ENCODE measurements at regions not wholly inside any gene's neighbourhood (a gene's known extent, or its start where the extent isn't known, plus 50 kb on each side); places are given as distances from the start of the nearest gene placed in this dataset.
A peak's percentile ranks its signal among the peaks of the same experiment; 100 is the strongest.

DNA sequence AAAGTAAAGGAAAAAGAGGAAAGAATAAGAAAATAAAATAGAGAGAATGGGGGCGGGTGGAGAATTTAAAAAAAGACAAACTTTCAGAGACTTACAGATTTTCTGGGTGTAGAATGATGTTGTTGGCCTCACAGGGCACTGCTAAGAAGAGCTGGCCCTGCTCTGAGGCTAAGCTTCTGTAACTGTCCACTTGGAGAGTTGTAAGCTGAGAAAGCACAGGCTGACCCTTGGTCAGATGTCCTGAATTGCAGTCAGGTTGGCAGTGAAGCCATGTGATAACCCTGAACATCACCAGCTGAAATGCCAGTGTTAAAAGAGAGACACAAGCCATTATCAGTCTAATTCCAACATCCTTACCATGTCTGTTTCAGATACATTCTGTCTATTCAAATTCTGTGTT lies 272.1 kb upstream of the SORCS1 start:
- Histone ChIP-seq H3K36me3 (ENCODE audit: insufficient read depth, low read length) (no peaks in the 10 kb centered on the region), H2AFZ (ENCODE audit: low read length, unreplicated experiment) (peak overlapping the region; percentile 53), H3K27me3 (ENCODE audit: insufficient read depth, low read length) (no peaks in the 10 kb centered on the region), H3K4me3 (ENCODE audit: low read depth, low read length) (no peak overlapping the region), H3K4me1 (ENCODE audit: control insufficient read depth, insufficient read depth, low read length, unreplicated experiment) (no peaks in the 10 kb centered on the region), H3K27ac (ENCODE audit: low read depth, low read length) (no peak overlapping the region), H3K79me2 (ENCODE audit: control insufficient read depth, insufficient read depth, low read length, unreplicated experiment) (no peaks in the 10 kb centered on the region)

DNA sequence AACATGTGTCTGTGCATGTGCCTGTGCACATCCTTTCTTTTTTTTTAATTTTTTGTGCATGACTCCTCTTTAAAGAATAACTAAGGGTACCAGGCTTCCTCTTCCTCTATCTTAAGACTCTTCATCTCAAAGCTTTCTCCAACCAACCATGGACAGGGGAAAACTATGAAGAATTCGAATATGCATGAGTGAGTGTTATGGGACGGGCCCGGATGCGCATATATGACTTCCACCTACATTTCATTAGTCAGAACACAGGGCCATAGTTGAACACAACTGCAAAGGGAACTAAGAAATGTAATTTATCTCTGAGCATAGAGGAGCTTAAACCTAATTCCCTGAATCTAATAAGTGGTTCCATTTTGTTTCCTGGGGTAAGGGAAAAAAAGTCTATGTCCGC lies 270.3 kb upstream of the SORCS1 start:
- H2AFZ ChIP-seq (ENCODE audit: low read length, unreplicated experiment) = no peak overlapping the region
- H3K4me3 ChIP-seq (ENCODE audit: low read depth, low read length) = no peak overlapping the region
- no peak overlapping the region for H3K27ac ChIP-seq (ENCODE audit: low read depth, low read length)
- H3K27me3 ChIP-seq (ENCODE audit: insufficient read depth, low read length) = no peaks in the 10 kb centered on the region
- no peaks in the 10 kb centered on the region for H3K4me1 ChIP-seq (ENCODE audit: control insufficient read depth, insufficient read depth, low read length, unreplicated experiment)
- H3K79me2 ChIP-seq (ENCODE audit: control insufficient read depth, insufficient read depth, low read length, unreplicated experiment) = no peaks in the 10 kb centered on the region
- H3K36me3 ChIP-seq (ENCODE audit: insufficient read depth, low read length) = no peaks in the 10 kb centered on the region

DNA sequence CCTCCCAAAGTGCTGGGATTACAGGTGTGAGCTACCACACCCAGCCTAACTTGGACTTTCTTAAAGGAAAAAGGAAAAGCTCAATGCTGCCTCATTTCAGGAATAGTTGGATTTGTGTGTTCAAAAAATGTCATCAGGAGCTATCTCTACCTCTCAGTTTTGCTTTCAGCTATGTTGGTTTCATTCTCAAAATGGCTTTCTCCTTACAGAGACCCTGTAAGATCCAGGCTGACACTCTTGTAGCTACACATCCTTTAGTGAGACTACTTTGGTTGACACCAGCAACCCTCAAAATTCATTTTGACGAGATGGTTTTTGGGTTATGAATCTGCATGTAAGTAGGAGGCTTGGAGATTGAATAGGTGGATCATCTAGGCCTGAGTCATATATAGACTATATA lies 269.7 kb upstream of the SORCS1 start:
- H3K4me1 ChIP-seq (ENCODE audit: control insufficient read depth, insufficient read depth, low read length, unreplicated experiment) = no peaks in the 10 kb centered on the region
- H3K27ac ChIP-seq (ENCODE audit: low read depth, low read length) = no peak overlapping the region
- no peak overlapping the region for H3K4me3 ChIP-seq (ENCODE audit: low read depth, low read length)
- no peak overlapping the region for H2AFZ ChIP-seq (ENCODE audit: low read length, unreplicated experiment)
- H3K36me3 ChIP-seq (ENCODE audit: insufficient read depth, low read length) = no peaks in the 10 kb centered on the region
- no peaks in the 10 kb centered on the region for H3K27me3 ChIP-seq (ENCODE audit: insufficient read depth, low read length)
- H3K79me2 ChIP-seq (ENCODE audit: control insufficient read depth, insufficient read depth, low read length, unreplicated experiment) = no peaks in the 10 kb centered on the region

DNA sequence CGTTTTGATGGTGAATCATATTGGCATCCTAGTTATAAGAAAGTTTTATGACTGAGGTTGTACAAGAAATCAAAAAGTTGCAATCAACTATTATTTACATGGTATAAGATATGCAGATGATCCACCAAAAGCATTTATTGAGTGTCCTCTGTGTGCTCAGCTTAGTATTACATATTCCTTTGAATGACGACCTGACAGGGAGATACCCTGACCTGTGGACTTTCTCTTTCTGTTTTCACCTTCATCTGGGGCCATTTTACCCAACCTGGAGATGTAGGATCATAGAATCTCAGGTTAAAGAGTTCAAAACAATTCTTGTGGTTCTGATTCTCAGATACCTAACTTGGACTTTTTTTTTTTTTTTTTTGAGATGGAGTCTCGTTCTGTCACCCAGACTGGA lies 269.1 kb upstream of the SORCS1 start:
- H3K79me2 ChIP-seq (ENCODE audit: control insufficient read depth, insufficient read depth, low read length, unreplicated experiment) = no peaks in the 10 kb centered on the region
- no peaks in the 10 kb centered on the region for H3K4me1 ChIP-seq (ENCODE audit: control insufficient read depth, insufficient read depth, low read length, unreplicated experiment)
- no peaks in the 10 kb centered on the region for H3K27me3 ChIP-seq (ENCODE audit: insufficient read depth, low read length)
- H2AFZ ChIP-seq (ENCODE audit: low read length, unreplicated experiment) = no peak overlapping the region
- no peak overlapping the region for H3K4me3 ChIP-seq (ENCODE audit: low read depth, low read length)
- H3K27ac ChIP-seq (ENCODE audit: low read depth, low read length) = no peak overlapping the region
- no peaks in the 10 kb centered on the region for H3K36me3 ChIP-seq (ENCODE audit: insufficient read depth, low read length)

DNA sequence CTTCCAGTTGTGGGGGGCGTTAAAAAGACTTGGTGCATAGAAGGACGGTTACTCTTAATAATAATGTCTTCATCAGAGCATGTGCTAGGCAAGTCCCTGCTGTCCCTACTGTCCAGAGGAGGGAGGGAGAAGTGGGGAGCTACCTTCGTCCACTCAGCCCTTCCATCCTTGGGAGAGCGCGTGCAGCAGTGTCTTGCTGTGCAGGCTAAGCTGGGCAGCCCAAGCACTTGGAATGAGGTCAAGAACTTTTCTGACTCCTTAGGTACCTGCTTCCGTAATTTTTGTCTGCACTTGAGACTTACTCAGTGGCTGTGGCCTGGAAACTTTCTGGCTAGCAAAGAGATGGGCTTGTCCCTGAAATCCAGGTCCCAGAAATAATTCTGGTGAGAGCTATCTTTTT lies 265.9 kb upstream of the SORCS1 start:
- H3K4me1 ChIP-seq (ENCODE audit: control insufficient read depth, insufficient read depth, low read length, unreplicated experiment) = no peaks in the 10 kb centered on the region
- no peaks in the 10 kb centered on the region for H3K27me3 ChIP-seq (ENCODE audit: insufficient read depth, low read length)
- H2AFZ ChIP-seq (ENCODE audit: low read length, unreplicated experiment) = no peak overlapping the region
- H3K4me3 ChIP-seq (ENCODE audit: low read depth, low read length) = no peak overlapping the region
- H3K27ac ChIP-seq (ENCODE audit: low read depth, low read length) = no peak overlapping the region
- no peaks in the 10 kb centered on the region for H3K36me3 ChIP-seq (ENCODE audit: insufficient read depth, low read length)
- H3K79me2 ChIP-seq (ENCODE audit: control insufficient read depth, insufficient read depth, low read length, unreplicated experiment) = no peaks in the 10 kb centered on the region

DNA sequence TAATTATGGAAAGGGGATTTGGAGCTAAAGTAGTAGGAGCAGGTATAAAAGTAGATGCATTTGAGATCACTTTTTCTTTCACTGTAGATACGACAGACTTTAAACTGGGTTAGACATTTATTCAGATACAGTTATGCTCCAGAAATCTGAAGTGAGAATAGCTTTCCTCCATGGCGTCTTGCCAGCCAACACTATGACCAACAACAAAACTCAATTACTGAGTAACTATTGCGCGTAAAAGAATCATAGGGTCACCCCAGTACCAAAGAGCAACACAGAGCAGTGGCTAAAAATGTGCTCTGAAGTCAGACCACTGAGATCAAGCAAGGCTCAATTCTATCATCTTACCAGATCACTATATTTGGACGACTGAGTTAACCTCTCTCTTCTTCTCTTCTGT lies 262.5 kb upstream of the SORCS1 start:
- H2AFZ ChIP-seq (ENCODE audit: low read length, unreplicated experiment) = peak overlapping the region; percentile 23
- H3K27me3 ChIP-seq (ENCODE audit: insufficient read depth, low read length) = no peaks in the 10 kb centered on the region
- no peaks in the 10 kb centered on the region for H3K36me3 ChIP-seq (ENCODE audit: insufficient read depth, low read length)
- H3K27ac ChIP-seq (ENCODE audit: low read depth, low read length) = no peak overlapping the region
- H3K4me3 ChIP-seq (ENCODE audit: low read depth, low read length) = no peak overlapping the region
- H3K79me2 ChIP-seq (ENCODE audit: control insufficient read depth, insufficient read depth, low read length, unreplicated experiment) = no peaks in the 10 kb centered on the region
- no peaks in the 10 kb centered on the region for H3K4me1 ChIP-seq (ENCODE audit: control insufficient read depth, insufficient read depth, low read length, unreplicated experiment)

DNA sequence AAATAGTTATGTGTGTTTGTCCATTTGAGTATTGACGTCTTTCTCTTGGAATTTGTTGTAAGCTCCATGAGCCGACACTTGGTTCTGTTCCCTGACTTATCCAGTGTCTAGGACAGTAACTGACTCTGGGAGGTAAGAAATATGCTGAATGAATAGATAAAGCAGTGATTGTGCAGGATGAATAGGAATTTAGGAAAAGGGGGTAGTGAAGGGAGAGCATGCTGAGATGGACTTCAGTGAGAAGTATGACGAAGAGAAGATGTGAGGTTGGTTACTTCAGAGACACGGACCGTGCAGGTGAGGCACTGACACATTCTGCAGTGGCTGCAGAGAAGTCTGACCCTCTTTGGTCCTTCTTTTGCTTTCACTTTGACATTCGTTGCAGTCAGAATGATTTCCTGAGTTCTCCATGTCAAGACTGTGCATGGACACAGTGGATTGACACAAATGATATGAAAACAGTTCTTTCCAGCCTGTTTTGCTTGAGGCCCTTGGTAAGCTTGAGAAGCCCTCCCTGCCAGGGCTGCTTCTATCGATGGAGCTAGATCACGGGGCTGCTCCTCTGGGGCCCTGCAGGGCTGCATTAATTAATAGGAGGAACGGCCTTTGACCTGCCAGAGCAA lies 261.5 kb upstream of the SORCS1 start:
- Histone ChIP-seq H3K4me3 (ENCODE audit: low read depth, low read length) (peak overlapping the region; percentile 74), H3K4me1 (ENCODE audit: control insufficient read depth, insufficient read depth, low read length, unreplicated experiment) (no peaks in the 10 kb centered on the region), H3K79me2 (ENCODE audit: control insufficient read depth, insufficient read depth, low read length, unreplicated experiment) (no peaks in the 10 kb centered on the region), H3K27me3 (ENCODE audit: insufficient read depth, low read length) (no peaks in the 10 kb centered on the region), H3K27ac (ENCODE audit: low read depth, low read length) (no peak overlapping the region), H2AFZ (ENCODE audit: low read length, unreplicated experiment) (peak overlapping the region; percentile 87), H3K36me3 (ENCODE audit: insufficient read depth, low read length) (no peaks in the 10 kb centered on the region)

DNA sequence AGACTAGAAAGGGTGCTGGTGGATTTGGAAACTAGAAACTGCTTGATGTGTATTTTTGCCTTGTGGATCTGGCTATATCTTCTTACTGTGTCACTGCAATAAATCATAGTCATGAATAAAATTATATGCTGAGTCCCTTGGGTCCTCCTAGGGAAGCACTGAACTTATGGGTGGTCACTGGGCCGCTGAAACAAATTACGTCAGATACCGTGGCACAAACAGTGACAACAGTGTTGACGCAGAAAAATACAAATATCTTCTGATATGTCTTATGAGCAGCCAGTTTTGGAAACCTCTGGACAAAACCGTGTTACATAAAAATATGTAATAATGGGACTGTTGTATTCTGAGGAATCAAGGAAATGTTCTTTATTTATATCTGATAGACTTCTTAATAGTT lies 260.1 kb upstream of the SORCS1 start:
- Histone ChIP-seq H3K4me1 (ENCODE audit: control insufficient read depth, insufficient read depth, low read length, unreplicated experiment) (no peaks in the 10 kb centered on the region), H3K27ac (ENCODE audit: low read depth, low read length) (no peak overlapping the region), H3K36me3 (ENCODE audit: insufficient read depth, low read length) (no peaks in the 10 kb centered on the region), H3K4me3 (ENCODE audit: low read depth, low read length) (no peak overlapping the region), H3K79me2 (ENCODE audit: control insufficient read depth, insufficient read depth, low read length, unreplicated experiment) (no peaks in the 10 kb centered on the region), H3K27me3 (ENCODE audit: insufficient read depth, low read length) (no peaks in the 10 kb centered on the region), H2AFZ (ENCODE audit: low read length, unreplicated experiment) (no peak overlapping the region)

DNA sequence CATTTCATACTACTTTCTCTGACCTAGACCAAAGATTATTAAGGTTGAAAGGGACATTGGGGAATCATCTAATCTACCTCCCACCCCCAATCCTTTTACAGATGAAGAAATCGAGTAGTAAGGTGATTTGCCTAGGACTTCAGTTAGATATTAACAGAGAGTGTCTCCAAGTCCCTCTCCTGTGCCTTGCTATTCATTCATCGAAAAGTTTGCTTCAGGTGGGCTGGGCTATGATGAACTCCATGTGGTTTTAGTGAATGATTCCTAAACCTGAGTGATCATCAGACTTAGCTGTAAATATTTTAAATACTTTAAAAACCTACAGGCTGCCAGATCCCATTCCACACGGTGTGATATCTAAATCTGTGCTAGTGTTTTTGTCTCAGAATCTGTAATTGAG lies 259.4 kb upstream of the SORCS1 start:
- no peaks in the 10 kb centered on the region for H3K36me3 ChIP-seq (ENCODE audit: insufficient read depth, low read length)
- no peak overlapping the region for H2AFZ ChIP-seq (ENCODE audit: low read length, unreplicated experiment)
- no peak overlapping the region for H3K27ac ChIP-seq (ENCODE audit: low read depth, low read length)
- no peaks in the 10 kb centered on the region for H3K27me3 ChIP-seq (ENCODE audit: insufficient read depth, low read length)
- H3K4me1 ChIP-seq (ENCODE audit: control insufficient read depth, insufficient read depth, low read length, unreplicated experiment) = no peaks in the 10 kb centered on the region
- no peaks in the 10 kb centered on the region for H3K79me2 ChIP-seq (ENCODE audit: control insufficient read depth, insufficient read depth, low read length, unreplicated experiment)
- H3K4me3 ChIP-seq (ENCODE audit: low read depth, low read length) = no peak overlapping the region

DNA sequence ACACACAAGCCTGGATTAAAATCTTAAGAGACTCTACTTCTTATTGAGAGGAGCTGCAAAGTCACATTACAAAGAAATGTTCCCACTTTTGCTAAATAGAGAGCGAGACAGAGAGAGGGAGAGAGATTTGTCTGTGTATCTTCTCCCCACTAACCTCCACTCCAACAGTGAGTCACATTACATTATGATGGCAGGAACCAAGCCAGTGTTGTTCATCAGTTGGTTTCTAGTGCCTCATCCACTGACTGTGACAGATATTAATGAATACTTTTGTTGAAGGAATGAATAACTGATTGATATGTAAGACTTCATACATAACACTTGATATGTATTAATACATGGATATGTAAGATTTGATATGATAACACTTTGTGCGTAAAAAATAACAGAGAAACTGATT lies 258.2 kb upstream of the SORCS1 start:
- Histone ChIP-seq H3K36me3 (ENCODE audit: insufficient read depth, low read length) (no peaks in the 10 kb centered on the region), H3K4me1 (ENCODE audit: control insufficient read depth, insufficient read depth, low read length, unreplicated experiment) (no peaks in the 10 kb centered on the region), H3K27me3 (ENCODE audit: insufficient read depth, low read length) (no peaks in the 10 kb centered on the region), H3K4me3 (ENCODE audit: low read depth, low read length) (no peak overlapping the region), H3K27ac (ENCODE audit: low read depth, low read length) (no peak overlapping the region), H3K79me2 (ENCODE audit: control insufficient read depth, insufficient read depth, low read length, unreplicated experiment) (no peaks in the 10 kb centered on the region), H2AFZ (ENCODE audit: low read length, unreplicated experiment) (no peak overlapping the region)

DNA sequence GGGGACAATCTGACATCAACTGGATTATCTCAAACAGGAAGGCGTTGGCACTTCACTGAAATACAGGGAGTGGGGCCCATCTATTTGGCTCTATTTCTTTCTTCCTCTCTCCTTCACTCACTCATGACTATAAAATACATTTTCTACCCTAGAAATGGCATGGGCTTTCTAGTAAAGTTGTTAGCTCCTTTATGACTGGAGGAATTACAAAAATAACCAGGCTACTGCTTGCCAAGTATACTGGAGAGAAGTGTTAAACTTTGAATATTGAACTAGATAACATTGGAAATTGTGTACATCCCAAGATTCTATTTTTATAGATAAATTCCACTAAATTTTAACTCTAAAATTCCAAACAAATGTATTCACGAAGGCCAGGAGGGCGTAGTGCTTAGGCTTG lies 255.7 kb upstream of the SORCS1 start:
- Histone ChIP-seq H3K36me3 (ENCODE audit: insufficient read depth, low read length) (no peaks in the 10 kb centered on the region), H3K4me3 (ENCODE audit: low read depth, low read length) (no peak overlapping the region), H3K27ac (ENCODE audit: low read depth, low read length) (no peak overlapping the region), H3K79me2 (ENCODE audit: control insufficient read depth, insufficient read depth, low read length, unreplicated experiment) (no peaks in the 10 kb centered on the region), H3K4me1 (ENCODE audit: control insufficient read depth, insufficient read depth, low read length, unreplicated experiment) (no peaks in the 10 kb centered on the region), H3K27me3 (ENCODE audit: insufficient read depth, low read length) (no peaks in the 10 kb centered on the region), H2AFZ (ENCODE audit: low read length, unreplicated experiment) (no peak overlapping the region)
